H1 (cell line): ENCODE measurements at regions not wholly inside any gene's neighbourhood (a gene's known extent, or its start where the extent isn't known, plus 50 kb on each side); places are given as distances from the start of the nearest gene placed in this dataset.

ENCODE experiments used
- CTCF ChIA-PET: fragments of 300-600 bp; sonication (Branson Sonifier 250); formaldehyde crosslinking; loops from one replicate; lab custom pipeline; 2021; ENCODE audit not compliant: partially characterized antibody; lab: Charles Lee
- POLR2A ChIA-PET: fragments of 300-600 bp; sonication (Branson Sonifier 250); formaldehyde crosslinking; loops from one replicate; lab custom pipeline; 2021; ENCODE audit warnings: inconsistent platforms; ENCODE audit not compliant: partially characterized antibody; lab: Charles Lee
- DNase-seq, 2 experiments: peaks; one replicate each; pipeline versions ENCODE4 v3.0.0 to v3.0.0-alpha.2; 2010 to 2022; ENCODE audit warnings: low spot score in 2 of 2, low read depth in 1 of 2, mixed read lengths in 1 of 2
- FAIRE-seq: peaks from 2 replicates; lab custom pipeline; 2011; peaks lifted over from hg19 to GRCh38; lab: Jason Lieb, UNC
- H2AFZ ChIP-seq: 2 replicates; pipeline ENCODE4 v1.8.1; 2012; ENCODE audit warnings: low read length, inconsistent platforms
- H2AK5ac ChIP-seq: 2 replicates; pipeline ENCODE4 v1.6.1; 2013; ENCODE audit warnings: low read depth, low read length
- H2BK120ac ChIP-seq: replicated peaks from 2 replicates; pipeline ENCODE3; 2013; ENCODE audit warnings: low read depth, low read length, inconsistent platforms
- H2BK12ac ChIP-seq: 2 replicates; pipeline ENCODE4 v1.6.1; 2013; ENCODE audit warnings: low read depth, low read length
- H2BK15ac ChIP-seq: 2 replicates; pipeline ENCODE4 v1.6.1; 2013; ENCODE audit warnings: low read length
- H2BK20ac ChIP-seq: 2 replicates; pipeline ENCODE4 v1.6.1; 2013; ENCODE audit warnings: low read length
- H2BK5ac ChIP-seq: 2 replicates; pipeline ENCODE4 v1.6.1; 2013; ENCODE audit warnings: low read depth, low read length
- H3K14ac ChIP-seq: 2 replicates; pipeline ENCODE4 v1.6.1; 2013; ENCODE audit warnings: inconsistent platforms; ENCODE audit not compliant: insufficient read length
- H3K18ac ChIP-seq: 2 replicates; pipeline ENCODE4 v1.6.1; 2013; ENCODE audit warnings: low read length; ENCODE audit errors: extremely low read depth
- H3K23ac ChIP-seq: 2 replicates; pipeline ENCODE4 v1.6.1; 2013; ENCODE audit warnings: inconsistent platforms; ENCODE audit not compliant: insufficient read length
- H3K23me2 ChIP-seq: 2 replicates; pipeline ENCODE4 v1.6.1; 2013; ENCODE audit warnings: low read depth, low read length
- H3K27ac ChIP-seq: 2 replicates; pipeline ENCODE4 v1.6.1; 2011; ENCODE audit warnings: low read depth, low read length, inconsistent platforms
- H3K27me3 ChIP-seq, 4 experiments: replicated peaks in 1 of 4; 1 replicate in 1 of 4; 2 replicates in 3 of 4; pipeline versions ENCODE4 v1.6.1 to v1.8.1; 2011 to 2013; ENCODE audit warnings: low read length in 3 of 4, mild to moderate bottlenecking in 3 of 4, inconsistent platforms in 2 of 4, mixed read lengths in 2 of 4, moderate library complexity in 1 of 4; ENCODE audit not compliant: control insufficient read depth in 3 of 4, insufficient read depth in 3 of 4; ENCODE audit errors: extremely low read depth in 1 of 4
- H3K36me3 ChIP-seq, 4 experiments: 2 replicates each; pipeline versions ENCODE4 v1.6.1 to v1.8.1; 2011 to 2013; ENCODE audit warnings: mild to moderate bottlenecking in 4 of 4, low read length in 3 of 4, moderate library complexity in 2 of 4, control low read depth in 1 of 4, inconsistent platforms in 1 of 4; ENCODE audit not compliant: insufficient read depth in 4 of 4, control insufficient read depth in 2 of 4
- H3K4ac ChIP-seq: replicated peaks from 2 replicates; pipeline ENCODE3; 2013; ENCODE audit warnings: low read length, low read depth, mixed read lengths, inconsistent platforms; ENCODE audit not compliant: insufficient read length
- H3K4me1 ChIP-seq, 4 experiments: replicated peaks in 1 of 4; 1 replicate in 1 of 4; 2 replicates in 3 of 4; pipeline versions ENCODE4 v1.6.1 to v1.8.1; 2011 to 2013; ENCODE audit warnings: low read length in 3 of 4, inconsistent platforms in 2 of 4, mixed read lengths in 1 of 4; ENCODE audit not compliant: insufficient read depth in 4 of 4, control insufficient read depth in 3 of 4
- H3K4me2 ChIP-seq, 2 experiments: 2 replicates each; pipeline versions ENCODE4 v1.6.1 to v1.8.1; 2011 to 2013; ENCODE audit warnings: low read depth in 2 of 2, low read length in 2 of 2, control low read depth in 1 of 2, inconsistent platforms in 1 of 2, mild to moderate bottlenecking in 1 of 2; ENCODE audit not compliant: insufficient read depth in 1 of 2
- H3K4me3 ChIP-seq, 4 experiments: fragments of 200-600, 300-600 bp in 1 of 4; sonication (generic), shearing (Covaris generic), sonication (Bioruptor Twin) in 1 of 4; 2 replicates each; pipeline versions ENCODE4 v1.5.1 to v1.8.1; 2011 to 2016; ENCODE audit warnings: low read length in 4 of 4, low read depth in 3 of 4, control low read depth in 2 of 4, inconsistent platforms in 2 of 4, mild to moderate bottlenecking in 2 of 4, mixed read lengths in 1 of 4, moderate library complexity in 1 of 4; ENCODE audit not compliant: insufficient read depth in 2 of 4; ENCODE audit errors: extremely low read depth in 1 of 4
- H3K56ac ChIP-seq: replicated peaks from 2 replicates; pipeline ENCODE3; 2013; ENCODE audit warnings: low read depth, mild to moderate bottlenecking, mixed read lengths, low read length, inconsistent platforms; ENCODE audit not compliant: insufficient read length
- H3K79me1 ChIP-seq: 2 replicates; pipeline ENCODE4 v1.6.1; 2013; ENCODE audit warnings: low read depth, low read length, control low read depth
- H3K79me2 ChIP-seq, 2 experiments: 2 replicates each; pipeline versions ENCODE4 v1.6.1 to v1.8.1; 2012 to 2013; ENCODE audit warnings: low read length in 2 of 2, mild to moderate bottlenecking in 2 of 2, inconsistent platforms in 1 of 2; ENCODE audit not compliant: insufficient read depth in 2 of 2, control insufficient read depth in 1 of 2
- H3K9ac ChIP-seq, 4 experiments: replicated peaks in 1 of 4; 1 replicate in 1 of 4; 2 replicates in 3 of 4; pipeline versions ENCODE4 v1.6.1 to v1.8.1; 2011 to 2013; ENCODE audit warnings: low read depth in 3 of 4, low read length in 3 of 4, control low read depth in 2 of 4, mild to moderate bottlenecking in 2 of 4, moderate library complexity in 2 of 4, inconsistent platforms in 1 of 4; ENCODE audit errors: extremely low read depth in 1 of 4
- H3K9me3 ChIP-seq, 2 experiments: 2 replicates each; pipeline versions ENCODE4 v1.6.1 to v1.8.1; 2012 to 2013; ENCODE audit warnings: mild to moderate bottlenecking in 2 of 2, moderate library complexity in 2 of 2, control low read depth in 1 of 2, inconsistent platforms in 1 of 2, low read depth in 1 of 2, low read length in 1 of 2, mixed read lengths in 1 of 2; ENCODE audit not compliant: insufficient read depth in 2 of 2
- H4K20me1 ChIP-seq, 2 experiments: replicated peaks in 1 of 2; 2 replicates each; pipeline versions ENCODE3 to v1.8.1; 2011 to 2013; ENCODE audit warnings: inconsistent platforms in 2 of 2, low read length in 2 of 2, mild to moderate bottlenecking in 1 of 2; ENCODE audit not compliant: insufficient read depth in 2 of 2, control insufficient read depth in 1 of 2
- H4K5ac ChIP-seq: 2 replicates; pipeline ENCODE4 v1.6.1; 2013; ENCODE audit warnings: low read length, low read depth, mixed read lengths, inconsistent platforms; ENCODE audit not compliant: insufficient read length
- H4K8ac ChIP-seq: 2 replicates; pipeline ENCODE4 v1.8.0; 2013; ENCODE audit warnings: mild to moderate bottlenecking, moderate library complexity, low read length, inconsistent platforms; ENCODE audit not compliant: insufficient read depth; ENCODE audit errors: extremely low read depth
- H4K91ac ChIP-seq: replicated peaks from 2 replicates; pipeline ENCODE3; 2013; ENCODE audit warnings: low read length, mixed read lengths, inconsistent platforms; ENCODE audit not compliant: insufficient read length
- CEBPB ChIP-seq: IDR thresholded peaks from 2 replicates; pipeline ENCODE4 v1.6.1; 2012; ENCODE audit warnings: low read depth, low read length
- EGR1 ChIP-seq: IDR thresholded peaks from 2 replicates; pipeline ENCODE4 v1.6.1; 2011; ENCODE audit warnings: low read depth, low read length, borderline replicate concordance
- KDM1A ChIP-seq: fragments of 200-600, 300-600 bp; sonication (generic); IDR thresholded peaks from 2 replicates; pipeline ENCODE4 v1.7.1; 2016; ENCODE audit warnings: mild to moderate bottlenecking, low read length, borderline replicate concordance
- PHF8 ChIP-seq: fragments of 200-600 bp; sonication (generic); conservative IDR thresholded peaks from 2 replicates; pipeline ENCODE4 v1.7.1; 2012; ENCODE audit warnings: low read depth, mild to moderate bottlenecking, inconsistent platforms, low read length, moderate library complexity
- SIN3A ChIP-seq, 2 experiments: IDR thresholded peaks in 1 of 2; conservative IDR thresholded peaks in 1 of 2; 2 replicates each; pipeline ENCODE4 v1.6.1; 2011 to 2012; ENCODE audit warnings: low read length in 2 of 2, improper control_type of control experiment in 1 of 2, low read depth in 1 of 2, mild to moderate bottlenecking in 1 of 2
- SIRT6 ChIP-seq: IDR thresholded peaks from one replicate; pipeline ENCODE4 v1.7.1; 2012; ENCODE audit warnings: low read length, inconsistent platforms
- SP1 ChIP-seq: IDR thresholded peaks from 2 replicates; pipeline ENCODE4 v1.6.1; 2011; ENCODE audit warnings: low read depth, low read length
- SP2 ChIP-seq: IDR thresholded peaks from 2 replicates; pipeline ENCODE4 v1.6.1; 2012; ENCODE audit warnings: mild to moderate bottlenecking, low read length, inconsistent platforms
- SP4 ChIP-seq: IDR thresholded peaks from 2 replicates; pipeline ENCODE4 v1.6.1; 2012; ENCODE audit warnings: low read length, inconsistent platforms
- ZNF274 ChIP-seq: IDR thresholded peaks from 2 replicates; pipeline ENCODE4 v1.7.0; 2012; ENCODE audit warnings: low read length, borderline replicate concordance; ENCODE audit errors: extremely low read depth
- WGBS, 2 experiments: shearing (Covaris generic) in 1 of 2; methylation state at CpG; one replicate each; pipeline versions ENCODE4 v1.1.6 to v1.1.7; 2013 to 2015; ENCODE audit warnings: low lambda C conversion rate in 2 of 2, mixed read lengths in 2 of 2, inconsistent platforms in 1 of 2, low coverage in 1 of 2, missing lambda C conversion rate in 1 of 2; ENCODE audit not compliant: insufficient replicate concordance in 2 of 2, insufficient coverage in 1 of 2, insufficient read length in 1 of 2; ENCODE audit errors: extremely low coverage in 1 of 2, missing lambda C conversion rate in 1 of 2; 5-methylcytosine and 5-hydroxymethylcytosine counted together

DNA sequence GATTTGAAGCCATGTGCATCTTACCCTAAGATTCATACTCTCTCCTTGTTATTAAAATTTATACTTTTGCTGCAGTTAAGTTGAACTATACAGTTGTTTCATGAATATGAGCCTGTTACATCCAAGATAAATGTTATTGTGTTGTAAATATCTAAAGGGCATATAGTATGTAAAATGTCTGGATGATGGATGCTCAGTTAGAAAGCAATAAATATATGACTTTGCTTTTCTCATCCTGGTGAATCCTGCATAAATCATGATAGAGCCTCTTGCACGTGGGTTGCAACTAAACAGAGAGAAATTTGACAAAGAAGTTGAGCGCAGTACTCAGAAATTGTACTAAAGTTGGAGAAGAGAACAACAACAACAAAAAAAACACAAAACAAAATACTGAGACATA lies 99.5 kb downstream of the PRDM9 start:
- Histone ChIP-seq H3K4me3 (no peak overlapping the region), H4K8ac (no peak overlapping the region), H4K5ac (no peak overlapping the region), H3K9ac (no peak overlapping the region), H3K27ac (no peak overlapping the region), H2BK15ac (no peak overlapping the region), H3K23ac (no peak overlapping the region), H2BK12ac (no peak overlapping the region), H2BK120ac (no peak overlapping the region), H2BK20ac (no peak overlapping the region), H3K27me3 (no peaks in the 10 kb centered on the region), H4K20me1 (no peaks in the 10 kb centered on the region), H2BK5ac (no peak overlapping the region), H3K14ac (no peak overlapping the region), H3K23me2 (no peaks in the 10 kb centered on the region; the same call in 1 of the 2 replicates), H3K79me1 (no peaks in the 10 kb centered on the region), H3K18ac (no peak overlapping the region), H3K4ac (no peak overlapping the region), H3K4me2 (no peak overlapping the region), H2AFZ (no peak overlapping the region), H3K4me1 (no peaks in the 10 kb centered on the region), H3K56ac (no peak overlapping the region), H4K91ac (no peak overlapping the region), H3K36me3 (no peaks in the 10 kb centered on the region; a peak in 1 of 8 replicates), H3K79me2 (no peaks in the 10 kb centered on the region), H2AK5ac (no peak overlapping the region), H3K9me3 (no peaks in the 10 kb centered on the region)
- 95% methylated on average over 2 of the region's 2 CpGs; no CpG with 5 or more reads in 1 of the 2 experiments for WGBS, 2 experiments
- DNase-seq (no peak), FAIRE-seq (no peak)
- ChIA-PET POLR2A (no interaction called here), CTCF (no interaction called here)
- TF ChIP-seq PHF8 (no peak), KDM1A (no peak), SIN3A (conservative IDR thresholded peaks at IDR 0.05 in 1 of 2, IDR thresholded peaks at IDR 0.05 in 1 of 2; ENCODE audit: low read depth in 1 of 2, low read length in 2 of 2) (no peak), SP4 (no peak), EGR1 (no peak), SIRT6 (no peak), SP2 (no peak), SP1 (no peak), ZNF274 (no peak), CEBPB (no peak)
